CD4-positive, alpha-beta T cell treated with Interleukin-6 for 4 hours (primary cell): ENCODE measurements at regions not wholly inside any gene's neighbourhood (a gene's known extent, or its start where the extent isn't known, plus 50 kb on each side); places are given as distances from the start of the nearest gene placed in this dataset.

Source experiments
- DNase-seq: peaks from one replicate; pipeline ENCODE4 v3.0.0-alpha.2; 2020; ENCODE audit warnings: mixed read lengths

- DNase-seq = no peak
Observed at GRCh38 chr10:10819206-10819856, 198.3 kb upstream of the CELF2 start.

- DNase-seq = no peak
Observed at GRCh38 chr10:10821926-10822325, 195.7 kb upstream of the CELF2 start.

- no peak for DNase-seq
Observed at GRCh38 chr10:10824591-10825148, 193.0 kb upstream of the CELF2 start.

GRCh38 chr10:10826125-10826524 lies 191.5 kb upstream of the CELF2 start:
- DNase-seq = no peak

- no peak for DNase-seq
Observed at GRCh38 chr10:10828623-10829022, 189.0 kb upstream of the CELF2 start.

- no peak for DNase-seq
Observed at GRCh38 chr10:10829576-10829975, 188.1 kb upstream of the CELF2 start.

GRCh38 chr10:10830293-10830986 lies 187.2 kb upstream of the CELF2 start:
- no peak for DNase-seq

- no peak for DNase-seq
Observed at GRCh38 chr10:10831085-10831484, 186.6 kb upstream of the CELF2 start.

GRCh38 chr10:10833955-10834354 lies 183.7 kb upstream of the CELF2 start:
- DNase-seq = no peak

- DNase-seq = no peak
Observed at GRCh38 chr10:10844251-10844650, 173.4 kb upstream of the CELF2 start.

GRCh38 chr10:10845185-10845584 lies 172.5 kb upstream of the CELF2 start:
- no peak for DNase-seq

GRCh38 chr10:10845826-10846503 lies 171.7 kb upstream of the CELF2 start:
- no peak for DNase-seq

GRCh38 chr10:10846504-10846900 lies 171.2 kb upstream of the CELF2 start:
- no peak for DNase-seq

- no peak for DNase-seq
Observed at GRCh38 chr10:10847387-10847786, 170.3 kb upstream of the CELF2 start.

GRCh38 chr10:10848488-10849111 lies 169.1 kb upstream of the CELF2 start:
- no peak for DNase-seq

GRCh38 chr10:10849306-10849705 lies 168.4 kb upstream of the CELF2 start:
- no peak for DNase-seq

- DNase-seq = no peak
Observed at GRCh38 chr10:10850214-10850613, 167.5 kb upstream of the CELF2 start.

GRCh38 chr10:10852464-10852863 lies 165.2 kb upstream of the CELF2 start:
- no peak for DNase-seq

GRCh38 chr10:10853954-10854353 lies 163.7 kb upstream of the CELF2 start:
- DNase-seq = no peak

- no peak for DNase-seq
Observed at GRCh38 chr10:10854725-10855124, 162.9 kb upstream of the CELF2 start.

- no peak for DNase-seq
Observed at GRCh38 chr10:10855151-10855581, 162.5 kb upstream of the CELF2 start.

- DNase-seq = no peak
Observed at GRCh38 chr10:10860455-10860976, 157.2 kb upstream of the CELF2 start.

GRCh38 chr10:10865303-10865702 lies 152.4 kb upstream of the CELF2 start:
- no peak for DNase-seq
